Endothelial cell of umbilical vein (primary cell): ENCODE measurements at regions not wholly inside any gene's neighbourhood (a gene's known extent, or its start where the extent isn't known, plus 50 kb on each side); places are given as distances from the start of the nearest gene placed in this dataset.

Experiments
- BruUV-seq: library from RNA; stranded (reverse); fragments of 400-500 nt; replicated peaks from 2 replicates; lab custom pipeline; 2021; lab: Mats Ljungman, UMichigan
- CTCF ChIA-PET: fragments of 300-600, 350-600 bp; sonication (Branson Sonifier 250); formaldehyde crosslinking; loops from one replicate; lab custom pipeline; 2021; ENCODE audit warnings: antibody characterized with exemption, inconsistent platforms; lab: Charles Lee
- POLR2A ChIA-PET: fragments of 300-600, 350-600 bp; sonication (Branson Sonifier 250); formaldehyde crosslinking; loops from one replicate; lab custom pipeline; 2021; ENCODE audit warnings: antibody characterized with exemption, inconsistent platforms; lab: Charles Lee
- DNase-seq: peaks from one replicate; pipeline ENCODE4 v3.0.0-alpha.2; 2011; ENCODE audit warnings: low read depth, low spot score
- FAIRE-seq: peaks from 2 replicates; lab custom pipeline; 2011; peaks lifted over from hg19 to GRCh38; lab: Jason Lieb, UNC
- H2AFZ ChIP-seq: 2 replicates; pipeline ENCODE4 v1.6.0; 2012; ENCODE audit warnings: low read depth, low read length, control low read depth, inconsistent platforms
- H3K27ac ChIP-seq: 2 replicates; pipeline ENCODE4 v1.5.1; 2011; ENCODE audit warnings: low read depth, mild to moderate bottlenecking, control low read depth, low read length, moderate library complexity; ENCODE audit not compliant: insufficient read depth
- H3K27me3 ChIP-seq, 2 experiments: 2 replicates each; pipeline versions ENCODE4 v1.6.0 to v1.6.1; 2011; ENCODE audit warnings: low read length in 2 of 2, mixed read lengths in 1 of 2; ENCODE audit not compliant: control insufficient read depth in 2 of 2, insufficient read depth in 2 of 2
- H3K36me3 ChIP-seq, 2 experiments: 2 replicates in 1 of 2; 3 replicates in 1 of 2; pipeline ENCODE4 v1.5.1; 2011; ENCODE audit warnings: low read length in 2 of 2, mild to moderate bottlenecking in 1 of 2, moderate library complexity in 1 of 2; ENCODE audit not compliant: control insufficient read depth in 2 of 2, insufficient read depth in 2 of 2; ENCODE audit errors: extremely low read depth in 1 of 2
- H3K4me1 ChIP-seq: 3 replicates; pipeline ENCODE4 v1.5.1; 2011; ENCODE audit warnings: mild to moderate bottlenecking, low read length; ENCODE audit not compliant: control insufficient read depth, insufficient read depth; ENCODE audit errors: extremely low read depth
- H3K4me2 ChIP-seq: 2 replicates; pipeline ENCODE4 v1.6.1; 2011; ENCODE audit warnings: low read length, control low read depth, mixed read lengths; ENCODE audit not compliant: insufficient read depth
- H3K4me3 ChIP-seq, 3 experiments: fragments of 200-600 bp in 1 of 3; sonication (generic), shearing (Covaris generic) in 1 of 3; replicated peaks in 1 of 3; 2 replicates each; pipeline ENCODE4 v1.5.1; 2011 to 2016; ENCODE audit warnings: control low read depth in 3 of 3, low read length in 3 of 3, mild to moderate bottlenecking in 2 of 3, inconsistent platforms in 1 of 3, low read depth in 1 of 3, moderate library complexity in 1 of 3; ENCODE audit not compliant: insufficient read depth in 1 of 3
- H3K79me2 ChIP-seq: 2 replicates; pipeline ENCODE4 v1.6.0; 2012; ENCODE audit warnings: low read length, inconsistent platforms; ENCODE audit not compliant: control insufficient read depth, insufficient read depth
- H3K9ac ChIP-seq: replicated peaks from 2 replicates; pipeline ENCODE3; 2011; ENCODE audit warnings: low read length, control low read depth; ENCODE audit not compliant: insufficient read depth; ENCODE audit errors: extremely low read depth
- H3K9me1 ChIP-seq: replicated peaks from 3 replicates; pipeline ENCODE4 v1.6.0; 2011; ENCODE audit warnings: mild to moderate bottlenecking, low read length; ENCODE audit not compliant: control insufficient read depth, insufficient read depth; ENCODE audit errors: extremely low read depth
- H3K9me3 ChIP-seq: replicated peaks from 2 replicates; pipeline ENCODE4 v1.5.1; 2012; ENCODE audit warnings: low read length, inconsistent platforms; ENCODE audit not compliant: control insufficient read depth, insufficient read depth
- H4K20me1 ChIP-seq: replicated peaks from 2 replicates; pipeline ENCODE3; 2011; ENCODE audit warnings: mild to moderate bottlenecking, low read length; ENCODE audit not compliant: control insufficient read depth, insufficient read depth; ENCODE audit errors: extremely low read depth
- EZH2 ChIP-seq: IDR thresholded peaks from 2 replicates; pipeline ENCODE4 v1.6.1; 2012; ENCODE audit warnings: borderline replicate concordance, low read depth, mild to moderate bottlenecking, moderate library complexity, low read length, inconsistent platforms; ENCODE audit not compliant: severe bottlenecking
- FOS ChIP-seq: IDR thresholded peaks from 2 replicates; pipeline ENCODE4 v1.6.1; 2011; ENCODE audit warnings: mild to moderate bottlenecking, low read length, moderate library complexity, borderline replicate concordance; ENCODE audit not compliant: insufficient read depth
- GATA2 ChIP-seq: IDR thresholded peaks from 2 replicates; pipeline ENCODE4 v1.7.0; 2011; ENCODE audit warnings: low read depth, mild to moderate bottlenecking, moderate library complexity, mixed read lengths, low read length; ENCODE audit not compliant: insufficient read length, insufficient read depth
- JUN ChIP-seq: IDR thresholded peaks from 2 replicates; pipeline ENCODE4 v1.6.1; 2011; ENCODE audit warnings: borderline replicate concordance, low read depth; ENCODE audit not compliant: insufficient read length, insufficient read depth
- MYC ChIP-seq: IDR thresholded peaks from one replicate; pipeline ENCODE4 v1.6.1; 2011; ENCODE audit warnings: mild to moderate bottlenecking, low read depth, low read length
- POLR2A ChIP-seq: IDR thresholded peaks from 2 replicates; pipeline ENCODE4 v1.6.1; 2012; ENCODE audit warnings: low read depth, mild to moderate bottlenecking, control low read depth, low read length
- POLR2AphosphoS5 ChIP-seq: IDR thresholded peaks from 2 replicates; pipeline ENCODE4 v1.6.1; 2012; ENCODE audit warnings: low read depth, mild to moderate bottlenecking, control low read depth, low read length, moderate library complexity; ENCODE audit not compliant: insufficient read depth
- dilution Hi-C: fragments of 300-500 bp; cut with MboI; formaldehyde crosslinking; loops from one replicate; pipeline ENCODE4 v1.15.0; 2019; ENCODE audit warnings: low sequenced_read_pairs; ENCODE audit not compliant: extremely low pct_ligation_motif_present
- intact Hi-C: fragments of 100-400 bp; cut with micrococcal nuclease; formaldehyde crosslinking; loops from one replicate; pipeline ENCODE4 v1.10.0; 2022
- TF ChIP-seq, protein P1 (sequence below): IDR thresholded peaks from 2 replicates; pipeline ENCODE4 v1.6.1; 2011; ENCODE audit not compliant: insufficient read depth, insufficient read length
- TF ChIP-seq, protein P2 (sequence below), 2 donors: IDR thresholded peaks; 1 replicate in 1 of 2; 2 replicates in 1 of 2; pipeline ENCODE4 v1.5.1; 2011; ENCODE audit warnings: low read length in 2 of 2, mild to moderate bottlenecking in 2 of 2, moderate library complexity in 2 of 2, control low read depth in 1 of 2, inconsistent platforms in 1 of 2, low read depth in 1 of 2; ENCODE audit not compliant: insufficient read depth in 1 of 2; ENCODE audit errors: extremely low read depth in 1 of 2

DNA sequence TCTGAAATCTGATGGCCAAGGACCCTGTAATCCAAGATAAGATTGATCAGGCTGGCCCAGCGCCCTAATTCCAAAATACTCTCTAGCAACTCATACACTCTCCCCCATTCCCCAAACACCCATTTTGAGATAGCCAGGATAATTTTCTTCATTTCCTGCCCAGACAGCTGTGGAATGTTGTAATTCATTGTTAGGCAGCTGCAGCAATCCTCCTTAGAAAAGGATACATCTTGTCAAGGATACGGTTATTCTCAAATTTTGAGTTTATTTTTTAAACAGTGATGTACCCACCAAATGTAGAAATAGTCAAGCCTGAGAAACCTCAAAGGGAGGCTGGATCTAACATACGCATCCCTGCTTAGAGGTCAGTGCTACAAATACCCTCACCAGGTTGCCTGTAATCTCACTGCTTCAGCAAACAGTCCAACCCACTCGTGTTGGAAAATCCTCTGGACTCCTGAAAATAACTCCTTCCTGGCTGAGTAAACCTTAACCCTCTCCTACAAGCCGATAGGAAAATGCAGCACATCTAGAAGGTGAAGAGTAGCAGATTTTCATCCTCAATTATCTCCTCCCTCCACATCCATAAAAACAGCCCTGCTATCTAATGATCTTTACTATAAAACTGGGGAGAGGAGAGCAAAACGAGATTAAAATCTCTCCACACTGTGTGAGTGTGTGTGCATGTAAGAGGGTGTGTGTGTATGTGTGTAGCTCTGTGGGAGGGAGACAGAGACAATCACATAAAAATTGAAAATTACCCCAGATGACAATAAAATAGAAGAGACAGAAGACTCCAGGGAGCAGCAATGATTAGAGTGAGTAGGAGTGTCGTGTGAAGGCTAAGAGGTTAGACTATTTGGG, 683.1 kb downstream of the DIAPH3 start:
- intact Hi-C loops = loop anchor here (1.0 kb wide), 3 partner anchors 14 to 53 kb away; no protein-coding TSS in a partner anchor
- CTCF ChIA-PET = interaction anchor here (1.1 to 1.7 kb wide), 2 partner anchors 9 to 89 kb away, joined by 3 to 8 read pairs; no protein-coding TSS in a partner anchor

DNA sequence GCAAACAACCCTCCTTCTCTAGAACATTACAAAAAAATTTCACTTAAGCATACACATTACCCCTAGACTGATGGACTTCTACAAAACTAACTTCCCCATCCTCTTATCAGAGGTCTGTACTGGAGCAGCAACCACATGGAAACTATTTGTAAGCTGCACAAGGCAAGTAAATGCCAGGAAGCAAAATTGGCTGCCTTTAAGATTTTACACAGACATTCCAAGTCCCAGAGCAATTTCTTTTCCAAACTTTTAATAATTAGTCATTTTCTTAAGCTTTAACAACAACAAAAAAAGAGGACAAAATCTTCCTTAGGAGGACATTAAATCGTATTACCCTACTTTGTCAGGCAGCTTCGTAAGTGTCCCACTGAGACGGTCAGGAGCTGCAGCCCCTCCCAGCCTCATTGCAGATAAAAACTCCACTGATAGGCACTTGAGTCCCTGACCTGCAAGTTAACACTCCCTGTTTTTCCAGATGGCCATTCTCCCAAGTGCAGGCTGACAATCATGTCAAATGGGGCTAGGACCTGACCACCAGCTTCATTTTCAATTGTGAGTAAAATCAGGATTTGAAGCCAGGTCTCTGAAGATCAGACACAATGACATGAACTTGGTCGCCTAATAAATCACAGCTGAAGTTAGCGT, 680.1 kb downstream of the DIAPH3 start:
- dilution Hi-C loops = no loop called here
- peak; percentile 54 for DNase-seq
- H3K9ac ChIP-seq = no peak overlapping the region
- ChIA-PET POLR2A (no interaction called here), CTCF (interaction anchor here (0.8 to 1.4 kb wide), 4 partner anchors 10 to 92 kb away, joined by 3 to 9 read pairs (median 4); no protein-coding TSS in a partner anchor)
- H3K4me1 ChIP-seq = peaks cover 29% of the 10 kb centered on the region
- H4K20me1 ChIP-seq = no peaks in the 10 kb centered on the region
- no peaks in the 10 kb centered on the region for H3K79me2 ChIP-seq
- no TSS peak for BruUV-seq
- no peak overlapping the region for H3K4me3 ChIP-seq
- no peak for TF ChIP-seq POLR2AphosphoS5
- no peak for TF ChIP-seq MYC
- no peak for TF ChIP-seq GATA2
- TF ChIP-seq, protein P1, sequence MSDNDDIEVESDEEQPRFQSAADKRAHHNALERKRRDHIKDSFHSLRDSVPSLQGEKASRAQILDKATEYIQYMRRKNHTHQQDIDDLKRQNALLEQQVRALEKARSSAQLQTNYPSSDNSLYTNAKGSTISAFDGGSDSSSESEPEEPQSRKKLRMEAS = no peak
- no peak for TF ChIP-seq FOS
- TF ChIP-seq POLR2A = no peak
- no peak for TF ChIP-seq EZH2
- no peak for TF ChIP-seq JUN
- TF ChIP-seq, protein P2, sequence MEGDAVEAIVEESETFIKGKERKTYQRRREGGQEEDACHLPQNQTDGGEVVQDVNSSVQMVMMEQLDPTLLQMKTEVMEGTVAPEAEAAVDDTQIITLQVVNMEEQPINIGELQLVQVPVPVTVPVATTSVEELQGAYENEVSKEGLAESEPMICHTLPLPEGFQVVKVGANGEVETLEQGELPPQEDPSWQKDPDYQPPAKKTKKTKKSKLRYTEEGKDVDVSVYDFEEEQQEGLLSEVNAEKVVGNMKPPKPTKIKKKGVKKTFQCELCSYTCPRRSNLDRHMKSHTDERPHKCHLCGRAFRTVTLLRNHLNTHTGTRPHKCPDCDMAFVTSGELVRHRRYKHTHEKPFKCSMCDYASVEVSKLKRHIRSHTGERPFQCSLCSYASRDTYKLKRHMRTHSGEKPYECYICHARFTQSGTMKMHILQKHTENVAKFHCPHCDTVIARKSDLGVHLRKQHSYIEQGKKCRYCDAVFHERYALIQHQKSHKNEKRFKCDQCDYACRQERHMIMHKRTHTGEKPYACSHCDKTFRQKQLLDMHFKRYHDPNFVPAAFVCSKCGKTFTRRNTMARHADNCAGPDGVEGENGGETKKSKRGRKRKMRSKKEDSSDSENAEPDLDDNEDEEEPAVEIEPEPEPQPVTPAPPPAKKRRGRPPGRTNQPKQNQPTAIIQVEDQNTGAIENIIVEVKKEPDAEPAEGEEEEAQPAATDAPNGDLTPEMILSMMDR (IDR thresholded peaks at IDR 0.05; ENCODE audit: extremely low read depth in 1 of 2, insufficient read depth in 1 of 2, low read depth in 1 of 2, low read length in 2 of 2) = no peak
- H3K27me3 ChIP-seq = no peaks in the 10 kb centered on the region
- no peak overlapping the region for H3K27ac ChIP-seq
- no peaks in the 10 kb centered on the region for H3K9me3 ChIP-seq
- intact Hi-C loops = no loop called here
- H2AFZ ChIP-seq = peak overlapping the region; percentile 86
- no peaks in the 10 kb centered on the region for H3K9me1 ChIP-seq
- H3K4me2 ChIP-seq = peak overlapping the region; percentile 28
- FAIRE-seq = no peak
- no peaks in the 10 kb centered on the region for H3K36me3 ChIP-seq

More for the DNA sequence above, 683.1 kb downstream of the DIAPH3 start:
- Histone ChIP-seq H4K20me1 (no peaks in the 10 kb centered on the region), H2AFZ (peak overlapping the region; percentile 57), H3K79me2 (no peaks in the 10 kb centered on the region), H3K27ac (peak overlapping the region; percentile 27), H3K9me1 (peaks cover 2% of the 10 kb centered on the region), H3K4me2 (peak overlapping the region; percentile 44), H3K4me1 (peaks cover 53% of the 10 kb centered on the region), H3K27me3 (no peaks in the 10 kb centered on the region), H3K9me3 (no peaks in the 10 kb centered on the region), H3K4me3 (no peak overlapping the region), H3K9ac (no peak overlapping the region), H3K36me3 (no peaks in the 10 kb centered on the region)
- POLR2A ChIA-PET = no interaction called here
- DNase-seq (no peak), FAIRE-seq (no peak)
- dilution Hi-C loops = no loop called here
- no TSS peak for BruUV-seq
- TF ChIP-seq GATA2 = peak; percentile 23
- TF ChIP-seq, protein P1 = no peak
- TF ChIP-seq POLR2A = no peak
- no peak for TF ChIP-seq POLR2AphosphoS5
- no peak for TF ChIP-seq EZH2
